ENCODE measurements at regions not wholly inside any gene's neighbourhood (a gene's known extent, or its start where the extent isn't known, plus 50 kb on each side); places are given as distances from the start of the nearest gene placed in this dataset.
"Not testable (repeated sequence)": the region's sequence is repeated elsewhere in the genome, so short reads cannot be mapped to it uniquely, and the experiment has no call there.

DNA sequence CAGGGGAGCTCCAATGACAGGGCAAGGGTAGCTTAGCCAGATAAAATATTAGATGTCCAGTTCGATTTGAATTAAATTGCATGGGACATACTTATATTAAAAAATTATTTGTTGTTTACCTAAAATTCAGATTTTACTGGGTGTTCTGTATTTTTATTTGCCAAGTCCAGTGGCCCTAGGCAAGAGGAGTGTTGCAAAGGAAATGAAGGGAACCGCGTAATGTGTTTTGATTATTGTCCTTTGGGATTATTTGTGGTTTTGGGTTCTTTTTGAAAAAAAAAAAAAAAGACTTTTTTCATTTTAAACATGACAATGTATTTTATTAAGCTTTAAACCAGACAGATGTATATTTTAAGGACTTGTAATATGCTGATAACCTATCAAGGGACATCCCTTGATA is 179.3 kb downstream of the C9orf152 start:
- DNase-seq, result no peak

DNA sequence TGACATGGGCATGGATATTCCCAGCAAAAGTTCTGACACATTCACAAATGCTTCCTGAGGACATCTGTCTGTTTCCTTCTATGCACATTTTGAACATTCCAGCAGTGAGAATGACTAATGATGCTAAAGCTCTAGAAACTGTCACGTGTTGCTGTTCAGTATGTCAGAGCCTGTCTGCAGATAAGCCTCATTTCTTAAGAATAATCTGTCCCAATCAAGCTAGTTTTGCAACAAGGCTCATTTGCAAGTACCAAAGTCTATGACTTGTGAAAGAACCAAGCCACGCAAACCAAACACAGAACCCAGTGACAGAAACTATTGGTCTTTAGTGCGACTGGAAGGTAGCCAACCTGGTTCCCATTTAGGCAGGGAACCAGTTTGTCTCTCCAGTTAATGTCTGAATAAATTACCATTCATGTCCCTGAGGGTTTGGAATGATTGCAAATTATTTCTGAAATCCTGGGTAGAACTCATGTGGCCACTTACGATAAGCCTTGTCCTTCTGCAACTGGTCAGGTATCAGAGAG is 178.5 kb downstream of the C9orf152 start:
- DNase-seq, result no peak

DNA sequence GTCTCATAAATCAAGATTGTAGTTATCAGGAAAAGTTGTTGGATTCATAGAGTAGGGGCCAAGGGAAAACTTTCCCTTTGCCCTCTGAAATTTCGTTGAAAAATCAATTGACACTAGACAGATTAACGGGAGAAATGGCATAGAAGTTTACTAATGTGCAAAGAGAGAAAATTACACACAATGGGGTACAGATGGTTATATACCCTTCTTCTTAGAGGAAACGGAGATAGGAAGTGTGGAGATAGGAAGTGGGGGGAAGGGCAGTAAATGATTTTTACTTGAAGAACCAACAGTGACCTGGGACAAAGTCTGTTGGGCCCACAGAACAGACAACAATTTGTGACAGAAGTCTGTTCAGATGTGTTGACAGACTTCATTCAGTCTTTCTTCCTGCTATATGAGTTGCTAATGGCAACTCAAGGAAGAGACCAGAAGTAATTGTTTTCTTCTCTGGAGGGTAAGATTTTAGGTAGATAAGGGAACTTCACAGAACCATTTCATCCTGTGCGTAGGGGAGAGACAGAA is 177.9 kb downstream of the C9orf152 start:
- DNase-seq, result no peak

DNA sequence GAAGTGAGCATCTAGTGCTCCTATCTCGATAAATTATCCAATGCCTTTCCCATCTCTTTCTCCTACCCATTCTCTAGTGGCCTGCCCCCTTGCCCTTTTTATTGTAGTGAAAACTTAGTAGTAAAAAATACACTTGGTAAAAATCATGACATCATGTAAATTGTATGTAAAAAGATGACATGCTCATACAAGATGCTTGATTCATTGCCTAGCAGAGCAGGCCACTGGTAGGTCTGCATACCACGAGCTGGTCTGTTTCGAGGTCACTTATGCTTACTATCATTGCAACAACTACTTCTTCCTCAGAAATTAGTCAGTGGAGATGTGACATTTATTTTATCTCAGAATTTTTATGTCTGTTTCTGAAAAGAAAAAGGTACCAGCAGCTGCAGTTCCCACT is 177.3 kb downstream of the C9orf152 start:
- no peak for DNase-seq

DNA sequence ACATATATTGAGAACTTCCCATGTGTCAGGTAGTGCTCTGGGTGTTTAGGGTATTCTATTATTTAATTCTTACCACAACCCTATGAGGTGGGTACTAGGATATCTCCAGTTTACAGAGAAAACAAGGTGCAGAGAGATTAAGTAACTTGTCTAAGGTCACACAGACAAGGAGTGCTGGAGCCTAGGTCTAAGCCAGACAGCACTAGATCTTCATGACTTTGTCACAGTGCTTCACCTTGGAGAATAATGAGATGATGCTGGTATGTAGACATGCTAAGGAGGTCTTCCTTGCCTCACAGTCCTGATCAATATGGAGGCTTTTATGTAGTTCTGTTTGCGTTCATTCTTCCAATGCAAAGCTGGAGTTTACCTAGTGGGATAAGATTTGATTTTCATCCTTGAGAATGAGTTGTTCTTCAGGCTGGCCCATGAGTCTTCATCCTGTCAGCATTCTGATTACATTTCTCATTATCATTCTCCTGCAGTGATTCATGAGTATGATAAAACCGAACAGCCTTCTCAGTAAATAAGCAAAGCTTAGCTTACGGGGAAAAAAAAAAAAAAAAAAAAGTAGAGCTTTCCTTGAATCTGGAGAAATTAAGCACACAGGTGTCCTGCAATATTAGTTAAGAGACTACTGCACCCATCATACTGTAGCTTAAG is 176.3 kb downstream of the C9orf152 start:
- no peak for DNase-seq

DNA sequence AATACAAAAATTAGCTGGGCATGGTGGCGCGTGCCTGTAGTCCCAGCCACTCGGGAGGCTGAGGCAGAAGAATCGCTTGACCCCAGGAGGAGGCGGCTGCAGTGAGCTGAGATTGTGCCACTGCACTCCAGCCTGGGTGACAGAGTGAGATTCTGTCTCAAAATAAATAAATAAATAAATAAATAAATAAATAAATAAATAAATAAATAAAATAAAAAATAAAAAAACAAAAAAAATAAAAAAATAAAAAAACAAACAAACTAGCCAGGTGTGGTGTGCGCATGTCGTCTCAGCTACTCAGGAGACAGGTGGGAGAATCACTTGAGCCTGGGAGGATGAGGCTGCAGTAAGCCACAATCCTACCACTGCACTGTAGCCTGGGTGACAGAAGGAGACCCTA is 175.4 kb downstream of the C9orf152 start:
- not testable (repeated sequence) for DNase-seq

DNA sequence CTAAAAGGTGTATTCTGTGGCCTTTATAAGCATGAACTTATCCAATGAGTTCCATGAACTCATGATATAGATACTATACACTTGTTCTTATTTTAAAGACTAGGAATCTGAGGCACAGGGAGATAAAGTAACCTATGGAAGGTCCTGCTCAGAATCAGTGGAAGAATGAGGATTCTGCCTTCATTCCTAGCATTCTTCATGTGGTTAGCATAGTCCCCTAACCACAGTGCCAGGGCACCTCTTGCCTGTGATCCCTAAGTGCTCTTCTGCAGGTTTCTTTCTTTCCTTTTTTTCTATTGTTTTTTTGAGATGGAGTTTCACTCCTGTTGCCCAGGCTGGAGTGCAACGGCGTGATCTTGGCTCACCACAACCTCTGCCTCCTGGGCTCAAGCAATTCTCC is 174.1 kb downstream of the C9orf152 start:
- DNase-seq, result no peak

DNA sequence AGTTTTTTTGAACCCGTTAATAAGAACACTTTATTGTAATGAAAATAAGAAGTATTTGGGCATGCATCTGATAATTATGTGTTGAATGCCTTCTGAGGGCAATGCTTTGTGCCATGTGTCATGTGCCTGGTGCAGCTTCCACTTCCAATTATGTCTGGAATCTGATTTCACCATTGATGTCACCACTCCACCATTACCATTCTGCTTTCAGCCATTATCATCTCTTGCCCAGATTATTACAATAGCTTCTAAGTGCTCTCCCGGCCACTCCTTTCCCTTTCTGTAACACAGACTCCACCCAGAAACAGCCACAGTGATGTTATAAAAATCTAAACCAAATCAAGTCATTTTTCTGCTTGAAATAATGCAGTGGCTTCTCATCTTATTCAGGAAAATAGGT is 171.7 kb downstream of the C9orf152 start:
- DNase-seq, result peak; percentile 46

DNA sequence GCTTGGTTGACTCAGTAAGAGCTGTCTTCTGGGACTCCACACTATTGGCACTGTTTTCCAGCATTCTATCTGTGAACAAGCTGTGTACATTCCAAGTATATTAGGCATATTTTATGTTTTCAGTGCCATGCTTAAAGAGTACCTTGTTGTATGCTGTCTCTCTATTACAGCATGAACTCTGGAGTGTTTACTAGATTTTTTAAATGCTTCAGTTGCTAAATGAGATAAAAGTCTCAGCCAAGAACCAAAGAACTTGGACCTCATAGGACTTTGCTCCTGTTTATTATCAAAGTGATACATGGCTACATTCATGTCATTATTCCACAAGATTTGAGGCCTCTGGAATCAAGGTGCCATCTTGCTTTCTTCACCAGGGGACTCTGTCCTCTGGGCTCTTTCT is 167.2 kb downstream of the C9orf152 start:
- DNase-seq, result no peak

DNA sequence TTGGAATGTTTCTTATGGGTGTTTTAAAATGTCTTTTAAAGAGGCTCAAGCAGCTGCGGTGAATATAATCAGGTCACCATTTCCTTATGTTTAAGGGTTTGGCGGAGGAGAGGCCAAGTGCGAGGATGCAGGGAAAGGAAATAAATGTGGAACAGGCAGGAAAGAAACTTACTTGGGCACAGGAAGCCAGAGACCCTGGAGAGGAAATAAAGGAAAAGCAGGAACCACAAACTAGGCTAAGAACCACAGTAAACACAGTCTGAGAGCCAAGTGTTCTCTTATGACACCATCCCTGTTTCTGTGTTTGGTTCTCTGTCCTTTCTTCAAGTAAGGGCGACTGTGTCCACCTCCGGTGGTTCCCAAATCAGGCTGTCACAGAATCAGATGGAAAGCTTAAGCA is 166.5 kb downstream of the C9orf152 start:
- DNase-seq, result no peak

DNA sequence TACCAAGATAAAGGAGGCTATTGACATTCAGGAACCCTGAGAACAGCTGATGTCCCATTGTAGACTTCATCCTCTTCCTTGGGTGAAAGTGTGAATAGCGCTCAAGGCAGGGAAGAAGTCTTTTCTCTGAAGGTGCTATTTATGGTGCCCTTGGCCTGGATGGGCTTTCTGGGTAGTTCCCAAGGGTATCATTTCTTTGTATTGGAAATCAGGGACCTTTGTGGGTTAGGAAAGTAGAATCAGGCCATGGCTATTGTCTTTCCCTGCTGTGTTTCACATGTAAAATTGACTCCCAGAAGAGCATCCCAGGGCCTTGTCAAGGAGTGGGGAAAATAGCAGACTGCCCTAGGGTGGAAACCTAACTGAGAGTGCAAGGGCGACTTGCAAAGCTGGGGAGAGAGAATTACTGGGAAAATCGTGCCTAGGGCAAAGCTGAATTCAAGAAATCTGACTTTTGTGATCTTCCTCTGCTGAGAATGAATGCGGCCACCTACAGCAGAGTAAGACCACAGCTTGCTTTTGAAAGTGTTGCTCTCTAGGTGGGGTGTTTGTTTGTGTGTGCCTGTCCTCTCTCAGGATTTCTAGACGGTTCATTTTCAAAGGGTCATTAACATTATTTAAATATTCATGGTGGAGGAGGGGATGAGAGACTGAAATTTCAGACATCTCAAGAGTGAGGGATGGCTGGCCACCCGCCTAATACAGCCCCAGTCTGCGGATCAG is 160.6 kb downstream of the C9orf152 start:
- no peak for DNase-seq

DNA sequence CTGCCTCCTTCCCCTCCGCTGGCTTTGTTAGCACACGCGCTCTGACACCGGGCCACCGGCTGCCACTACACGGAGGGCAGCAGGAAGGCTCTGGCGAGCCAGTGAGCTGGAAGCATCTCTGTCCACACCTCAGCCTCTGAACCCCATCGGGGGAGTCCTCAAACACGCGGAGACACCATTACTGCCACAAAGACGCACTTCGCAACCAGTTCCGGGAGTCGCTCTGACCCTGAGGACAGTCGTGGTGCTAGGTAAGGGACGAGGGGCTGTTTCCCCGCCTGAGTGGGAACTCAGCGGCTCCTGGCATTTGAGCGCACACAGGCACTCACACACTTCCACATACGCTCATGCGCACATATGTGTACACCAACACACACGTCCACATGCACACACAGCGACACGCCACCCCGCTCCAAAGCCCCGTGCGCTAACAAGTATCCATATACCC is 160.0 kb downstream of the C9orf152 start:
- no peak for DNase-seq

DNA sequence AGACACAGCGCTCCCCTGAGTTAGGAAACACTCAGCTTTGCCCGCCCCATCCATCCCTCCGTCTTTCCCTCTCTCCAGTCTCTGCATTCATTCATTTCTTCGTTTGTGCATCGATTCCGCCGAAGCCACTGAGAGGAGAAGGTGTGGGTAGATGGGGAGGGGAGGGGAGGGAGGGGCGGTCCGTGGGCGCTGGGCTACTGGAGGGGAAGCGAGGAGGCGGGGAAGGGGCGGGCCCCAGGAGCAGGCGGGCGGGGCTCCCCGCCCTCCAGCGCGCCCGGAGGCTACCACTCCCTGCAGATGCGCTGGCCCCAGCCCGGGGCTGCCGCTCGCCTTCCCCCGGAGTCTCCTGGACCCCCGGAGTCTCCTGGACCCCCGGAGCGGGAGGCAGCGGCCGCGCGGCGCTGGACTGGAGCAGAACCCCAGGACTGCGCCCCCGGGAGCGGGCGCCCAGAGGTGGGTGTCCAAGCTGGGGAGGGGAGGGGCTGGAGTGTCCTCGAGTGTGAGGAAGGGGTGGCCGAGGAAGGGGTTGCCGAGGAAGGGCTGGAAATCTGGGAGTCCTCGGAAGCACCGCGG is 159.5 kb downstream of the C9orf152 start:
- peak; percentile 33 for DNase-seq

DNA sequence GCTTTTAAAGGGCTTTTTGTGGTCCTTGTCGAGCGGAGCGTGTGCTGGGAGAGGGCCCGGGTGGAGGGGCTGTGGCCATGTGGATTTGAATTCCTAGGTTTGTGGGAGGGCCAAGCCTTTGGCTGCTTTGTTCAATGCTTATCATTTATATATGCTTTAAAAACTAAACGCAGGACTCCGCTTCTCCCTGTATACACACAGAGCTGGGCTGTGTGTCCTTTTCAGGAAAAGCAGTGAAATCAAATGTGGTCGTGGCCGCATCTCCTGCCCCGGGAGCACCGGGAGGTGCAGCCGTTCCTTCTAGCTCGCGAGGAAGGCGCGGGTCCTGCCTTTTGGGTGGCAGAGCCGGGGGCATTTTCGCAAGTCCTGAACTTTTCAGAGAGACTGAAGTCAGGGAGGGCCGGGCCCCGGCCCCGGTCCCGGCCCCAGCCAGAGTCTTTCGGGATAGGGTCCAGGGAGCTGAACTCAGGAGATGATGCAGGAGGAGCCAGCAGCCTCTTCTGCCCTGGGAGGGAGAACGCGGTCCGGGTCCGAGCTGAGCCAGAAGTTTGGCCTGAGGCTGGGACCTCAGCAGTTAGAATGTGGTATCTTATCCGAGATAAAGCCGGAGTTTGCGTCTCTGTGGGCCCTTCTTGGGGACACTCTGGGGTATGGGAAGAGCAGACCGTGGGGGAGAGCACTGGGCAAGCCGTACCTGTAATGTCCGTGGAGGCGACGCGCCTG is 158.8 kb downstream of the C9orf152 start:
- DNase-seq, result no peak

DNA sequence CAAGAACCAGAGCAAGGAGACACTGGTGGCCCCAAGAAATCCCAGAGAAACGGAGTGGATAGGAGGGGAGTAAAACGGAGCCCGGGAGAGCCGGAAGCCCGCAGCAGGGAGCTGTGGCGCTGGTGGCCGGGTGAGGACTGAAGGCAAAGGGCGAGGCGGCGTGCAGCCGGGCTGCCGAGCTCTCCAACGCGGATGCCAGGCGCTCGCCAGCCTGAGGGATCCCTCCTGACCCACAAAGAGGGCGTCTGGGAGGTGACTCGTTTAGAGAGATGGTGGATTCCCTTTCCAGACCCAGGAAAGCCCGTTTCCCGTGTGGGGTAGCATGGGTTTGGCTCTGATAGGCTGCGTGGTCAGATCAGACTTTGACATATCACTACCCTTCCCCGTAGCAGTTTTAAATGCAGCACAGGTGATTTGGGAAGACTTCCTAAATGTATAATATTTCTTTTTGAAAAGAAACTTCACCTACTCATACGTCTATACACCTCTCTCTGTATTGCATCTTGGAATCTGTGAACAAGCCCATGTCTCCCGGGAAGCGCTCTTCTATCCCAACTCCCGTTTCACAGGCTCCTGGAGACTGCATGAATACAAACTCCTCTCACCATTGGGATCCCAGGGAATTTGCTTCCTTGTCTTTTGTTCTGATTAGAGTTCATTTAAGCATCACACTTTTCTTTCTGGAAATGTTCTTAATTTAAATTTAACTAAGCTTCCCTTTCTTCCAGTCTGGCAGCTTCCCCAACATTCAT is 158.1 kb downstream of the C9orf152 start:
- DNase-seq, result no peak

DNA sequence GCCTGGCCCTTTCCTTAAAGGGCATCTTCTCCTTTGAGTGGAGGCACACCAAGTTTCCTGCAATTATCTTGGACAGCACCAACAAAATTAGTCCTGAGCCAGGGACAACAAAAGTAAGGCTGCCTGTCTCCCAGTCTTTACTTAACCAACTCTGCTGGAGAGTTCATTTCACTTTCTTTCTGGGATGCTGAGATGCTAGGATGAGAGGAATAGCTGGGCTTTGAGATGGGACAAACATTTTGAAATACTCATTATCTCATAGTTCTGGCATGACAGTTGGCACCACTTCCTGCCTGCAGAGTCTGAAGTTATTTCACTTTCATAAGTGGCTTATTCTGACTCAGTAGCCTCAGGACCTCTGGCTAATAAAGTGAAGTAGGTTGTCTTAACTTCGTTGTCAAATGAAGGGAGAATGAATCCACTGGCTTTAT is 157.0 kb downstream of the C9orf152 start:
- DNase-seq, result no peak

DNA sequence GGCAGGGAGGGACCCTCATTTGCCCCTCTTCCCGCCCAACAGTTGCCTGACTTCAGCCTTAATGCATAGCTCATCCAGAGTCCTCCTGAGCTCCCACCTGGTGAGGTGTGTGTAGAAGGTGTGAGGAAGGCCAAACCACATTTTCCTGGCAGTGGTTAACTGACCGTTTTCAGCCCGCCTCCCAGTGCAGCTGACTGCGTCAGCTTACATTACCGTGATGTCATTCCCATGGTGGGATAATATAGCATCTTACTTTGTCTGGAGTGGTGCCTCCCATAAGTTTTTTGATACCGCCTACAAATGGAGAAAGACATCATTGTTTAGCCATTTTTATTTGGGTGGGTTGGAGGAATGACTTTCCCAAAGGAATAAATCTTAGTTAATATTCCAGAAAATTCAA is 151.9 kb downstream of the C9orf152 start:
- DNase-seq, result no peak

DNA sequence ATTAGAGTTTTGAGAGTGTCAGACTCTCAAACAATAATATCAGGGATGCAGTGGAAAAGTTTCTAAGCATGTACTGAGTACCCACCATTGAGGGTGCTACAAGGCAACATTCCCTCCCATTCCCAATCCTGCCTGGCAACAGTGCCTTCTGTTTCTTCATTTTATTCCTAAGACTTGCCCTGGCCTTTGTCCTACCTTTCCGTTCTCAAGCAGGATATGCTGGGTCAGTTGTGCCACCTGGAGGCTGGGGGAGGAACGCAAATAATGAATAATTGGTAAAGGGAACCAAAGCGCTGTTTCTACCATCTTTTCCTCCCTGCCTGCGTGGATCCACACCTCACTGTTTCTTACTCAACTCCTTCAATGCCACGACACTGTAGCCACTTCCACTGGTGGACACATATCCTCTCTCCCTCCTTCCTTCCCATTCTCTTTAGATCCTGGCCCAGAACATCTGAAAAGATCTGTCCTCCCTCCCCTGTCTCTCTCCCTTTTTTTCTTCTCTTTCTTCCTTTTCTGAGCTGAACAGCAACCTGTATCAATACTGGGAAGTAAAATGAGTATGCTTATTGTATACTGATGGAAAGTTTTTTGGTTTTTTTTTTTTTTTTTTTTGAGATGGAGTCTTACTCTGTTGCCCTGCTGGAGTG is 149.5 kb downstream of the C9orf152 start:
- no peak for DNase-seq

DNA sequence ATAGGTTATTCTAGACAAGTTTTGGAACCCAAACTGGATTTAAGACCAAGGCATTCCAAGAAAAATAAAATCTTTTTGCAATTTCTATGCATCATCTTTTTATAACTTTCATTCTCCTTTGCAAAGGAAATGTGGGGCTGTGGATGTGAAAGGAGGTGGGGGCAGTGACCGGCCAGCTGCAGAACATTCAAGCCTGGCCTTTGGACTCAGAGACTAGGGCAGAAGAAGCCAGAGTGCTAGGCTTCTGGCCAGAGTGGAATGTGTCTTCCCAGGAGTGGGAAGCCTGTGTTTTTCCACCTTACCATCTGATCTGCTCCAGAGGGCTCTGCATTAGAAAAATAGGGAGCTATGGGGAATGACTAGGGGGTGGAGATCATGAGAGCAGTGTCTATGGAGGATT is 148.5 kb downstream of the C9orf152 start:
- DNase-seq, result no peak

DNA sequence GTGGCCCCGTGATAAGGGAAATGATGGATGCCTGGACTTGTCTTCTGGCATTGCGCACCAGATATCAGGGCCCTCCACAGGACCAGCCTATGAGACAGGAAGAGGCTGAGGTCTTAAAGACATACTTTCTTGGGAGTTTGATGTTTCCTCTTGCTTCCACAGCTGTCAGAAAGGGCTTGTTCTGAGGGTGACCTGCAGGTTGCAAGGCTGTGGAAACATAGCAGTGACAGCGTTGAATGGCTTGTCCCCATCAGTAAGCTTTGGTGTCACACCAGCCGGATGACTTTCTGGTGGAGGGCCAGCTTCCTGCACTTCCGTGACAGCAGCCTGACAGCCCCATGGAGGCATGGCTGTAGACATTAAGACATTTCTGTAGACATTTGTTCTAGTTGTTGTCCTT is 143.2 kb downstream of the C9orf152 start:
- DNase-seq, result no peak

DNA sequence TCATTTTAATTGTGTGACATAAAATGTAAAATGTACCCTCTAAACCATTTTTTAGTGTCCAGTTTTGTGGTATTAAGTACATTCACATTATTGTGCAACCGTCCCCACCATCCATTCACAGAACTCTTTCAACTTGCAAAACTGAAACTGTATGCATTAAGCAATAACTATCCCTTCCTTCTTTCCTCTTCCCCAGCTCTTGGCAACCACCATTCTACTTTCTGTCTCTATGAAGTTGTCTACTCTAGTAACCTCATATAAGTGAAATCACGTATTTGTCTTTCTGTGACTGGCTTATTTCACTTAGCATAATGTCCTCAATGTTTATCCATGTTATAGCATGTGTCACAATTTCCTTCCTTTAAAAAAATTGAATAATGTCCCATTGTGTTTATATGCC is 142.4 kb downstream of the C9orf152 start:
- DNase-seq, result no peak
